SH-SY5Y (cell line): ENCODE measurements at regions not wholly inside any gene's neighbourhood (a gene's known extent, or its start where the extent isn't known, plus 50 kb on each side); places are given as distances from the start of the nearest gene placed in this dataset.

ENCODE experiments used
- GATA2 ChIP-seq: IDR thresholded peaks from 2 replicates; pipeline ENCODE4 v1.6.1; 2011; ENCODE audit warnings: mild to moderate bottlenecking, low read depth, low read length
- GATA3 ChIP-seq: IDR thresholded peaks from 2 replicates; pipeline ENCODE4 v1.6.1; 2011; ENCODE audit warnings: low read depth, mild to moderate bottlenecking, low read length, moderate library complexity

DNA sequence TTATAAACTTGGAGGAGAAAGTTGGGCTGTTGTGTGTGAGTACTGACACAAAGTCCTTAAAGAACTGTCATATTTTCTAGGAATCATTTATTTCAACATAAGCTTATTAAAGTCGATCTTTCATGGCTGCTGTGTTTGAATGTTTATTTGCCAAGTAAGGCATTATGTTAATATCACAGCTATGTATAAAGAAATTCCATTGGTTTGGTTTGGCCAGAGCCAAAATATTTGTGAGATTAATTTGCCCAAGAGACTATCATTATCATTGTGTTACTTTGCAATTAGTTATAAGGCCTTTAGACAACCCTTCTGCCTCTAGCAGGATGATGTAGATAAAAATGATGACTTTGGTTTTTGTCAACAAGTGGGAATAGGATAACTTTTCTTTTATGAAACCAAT, 240.6 kb upstream of the NT5C1B start:
- TF ChIP-seq GATA3 (no peak), GATA2 (no peak)
